ENCODE measurements at regions not wholly inside any gene's neighbourhood (a gene's known extent, or its start where the extent isn't known, plus 50 kb on each side); places are given as distances from the start of the nearest gene placed in this dataset.
A peak's percentile ranks its signal among the peaks of the same experiment; 100 is the strongest.

GRCh38 chr4:35867057-35867456, 377.3 kb downstream of the ARAP2 start:
- no peaks in the 10 kb centered on the region for H3K36me3 Mint-ChIP-seq
- no peak overlapping the region for H3K27ac Mint-ChIP-seq
- ATAC-seq (no peak), DNase-seq (ENCODE audit: low spot score in 2 of 2) (no peak)
- no peaks in the 10 kb centered on the region for H3K9me3 Mint-ChIP-seq

DNA sequence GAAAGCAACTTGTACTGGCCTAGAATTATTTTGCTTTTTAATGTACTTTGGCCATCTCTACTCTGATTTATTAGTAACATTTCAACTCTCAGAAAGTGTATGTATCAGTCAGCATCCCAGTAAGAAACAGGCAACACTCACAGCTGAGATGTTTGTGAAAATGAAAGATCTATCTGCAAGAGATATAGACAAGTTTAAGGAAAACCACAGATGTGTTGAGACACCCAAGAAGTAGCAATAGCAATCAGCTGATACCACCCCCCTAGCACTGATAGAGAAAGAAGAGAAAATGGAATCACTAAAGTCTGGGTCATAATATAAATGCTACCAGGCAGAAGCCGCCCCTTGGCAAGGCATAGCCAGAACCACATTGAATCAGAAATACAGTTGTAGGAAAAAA, 372.0 kb downstream of the ARAP2 start:
- Mint-ChIP-seq H3K9me3 (peaks cover 0 to 4% of the 10 kb centered on the region in 2 donors), H3K27ac (no peak overlapping the region), H3K36me3 (no peaks in the 10 kb centered on the region)
- no peak for ATAC-seq
- no peak for DNase-seq (ENCODE audit: low spot score in 2 of 2)

GRCh38 chr4:35879479-35879878, 364.8 kb downstream of the ARAP2 start:
- H3K9me3 Mint-ChIP-seq, result no peaks in the 10 kb centered on the region
- ATAC-seq (no peak), DNase-seq (ENCODE audit: low spot score in 2 of 2) (no peak)
- H3K36me3 Mint-ChIP-seq, result no peaks in the 10 kb centered on the region
- H3K27ac Mint-ChIP-seq, result no peak overlapping the region

- Mint-ChIP-seq H3K36me3 (no peaks in the 10 kb centered on the region), H3K9me3 (no peaks in the 10 kb centered on the region), H3K27ac (no peak overlapping the region)
- DNase-seq (ENCODE audit: low spot score in 2 of 2) (no peak), ATAC-seq (no peak)
These were observed 361.2 kb downstream of the ARAP2 start for GRCh38 chr4:35883108-35883507.

DNA sequence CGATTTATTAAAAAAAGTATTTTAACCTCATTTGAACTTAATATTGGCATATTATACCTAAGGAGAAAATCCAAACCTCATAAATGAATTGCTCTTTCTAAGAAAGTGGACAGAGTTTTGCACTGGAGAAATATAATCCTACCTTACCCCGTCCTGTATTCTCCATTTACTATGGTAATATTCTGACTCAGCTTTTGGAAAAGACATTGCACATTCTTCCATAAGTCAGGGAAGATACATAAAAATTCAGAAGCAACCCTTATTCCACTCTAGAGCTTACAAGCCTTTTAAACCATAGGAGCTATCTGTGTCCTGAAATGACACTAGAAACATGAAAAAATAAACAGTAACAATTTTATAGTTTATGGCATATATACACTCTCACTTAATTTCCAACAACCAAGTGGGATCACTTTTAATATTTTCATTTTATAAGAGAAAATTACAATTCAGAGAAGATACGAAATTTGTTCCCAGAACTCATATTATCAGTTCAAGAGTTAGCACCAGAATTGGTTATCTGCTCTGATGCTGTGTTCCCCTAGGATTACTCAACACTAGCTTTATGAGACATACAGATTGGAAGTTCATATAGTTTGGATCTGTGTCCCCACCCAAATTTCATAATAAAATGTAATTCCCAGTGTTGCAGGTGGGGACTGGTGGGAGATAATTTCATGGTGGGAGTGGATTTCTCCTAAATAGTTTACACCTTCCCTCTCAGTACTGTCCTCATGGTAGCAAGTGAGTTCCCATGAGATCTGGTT, 359.4 kb downstream of the ARAP2 start:
- DNase-seq (ENCODE audit: low spot score in 2 of 2) (no peak), ATAC-seq (no peak)
- no peaks in the 10 kb centered on the region for H3K36me3 Mint-ChIP-seq
- H3K27ac Mint-ChIP-seq, result no peak overlapping the region
- H3K9me3 Mint-ChIP-seq, result no peaks in the 10 kb centered on the region

DNA sequence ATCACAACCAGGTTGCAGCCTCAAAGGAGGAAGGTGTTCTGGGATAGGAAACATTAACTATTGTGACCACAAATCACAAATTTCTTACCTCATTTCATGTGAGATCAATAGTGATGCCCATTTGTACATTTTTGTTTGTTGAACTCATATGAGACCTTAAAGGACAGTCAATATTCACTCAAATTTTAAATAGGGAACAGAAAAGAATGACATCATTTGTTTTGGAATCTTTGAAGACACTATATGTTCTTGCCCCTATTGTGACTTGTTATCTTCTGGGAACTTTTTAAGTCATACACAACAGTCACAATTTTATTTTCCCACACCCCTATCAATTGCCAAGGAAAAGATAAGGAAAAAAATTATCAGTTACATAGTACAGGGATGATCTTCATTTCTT, 346.5 kb downstream of the ARAP2 start:
- H3K36me3 Mint-ChIP-seq, result peaks cover 0 to 4% of the 10 kb centered on the region in 2 donors
- no peak for DNase-seq (ENCODE audit: low spot score in 2 of 2)
- no peak for ATAC-seq
- no peak overlapping the region for H3K27ac Mint-ChIP-seq
- no peaks in the 10 kb centered on the region for H3K9me3 Mint-ChIP-seq

DNA sequence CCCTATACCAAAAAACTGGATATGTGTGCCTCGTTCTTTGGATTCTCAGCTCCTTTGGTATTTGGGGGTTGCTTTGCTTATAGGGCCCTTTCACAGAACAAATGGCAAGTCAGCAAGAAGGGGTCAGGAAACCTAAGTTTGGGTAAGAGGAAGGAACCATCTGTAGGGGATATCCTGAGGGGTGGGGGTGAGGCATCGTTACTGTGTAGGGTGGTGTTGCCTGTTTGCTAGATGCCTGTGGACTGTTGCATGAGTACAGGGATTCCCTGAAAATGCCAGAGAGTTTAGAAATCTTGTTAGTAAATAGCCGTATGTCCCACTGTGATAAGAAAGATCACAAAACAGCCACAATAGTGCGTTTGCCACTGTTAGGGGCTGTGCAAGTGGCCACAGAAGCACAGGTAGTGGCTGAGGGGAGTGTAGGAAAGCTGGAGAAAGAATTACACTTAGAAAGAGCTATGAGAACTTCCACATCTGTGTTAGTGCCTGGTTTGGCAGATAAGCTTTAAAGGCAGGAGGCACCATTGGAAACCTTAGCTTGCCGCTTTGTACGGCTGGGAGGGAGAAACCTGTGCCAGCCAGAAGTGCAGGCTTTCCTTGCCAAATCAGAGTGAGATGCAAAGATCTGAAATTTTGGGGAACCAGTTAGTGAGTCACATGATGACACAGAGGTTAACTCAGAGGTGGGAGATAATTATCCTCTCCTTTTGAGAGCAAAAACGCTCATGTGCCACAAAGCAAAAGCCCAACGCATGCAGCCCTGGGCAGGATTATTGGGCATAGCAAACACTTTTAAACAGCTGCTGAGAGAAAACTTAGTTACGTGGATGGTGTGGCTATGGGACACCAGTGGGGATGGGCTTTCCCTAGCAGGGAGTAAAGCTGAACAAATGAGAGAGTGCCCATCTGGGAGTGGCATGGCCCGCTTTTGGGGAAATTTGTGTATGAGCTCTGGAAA, 343.7 kb downstream of the ARAP2 start:
- ATAC-seq, result no peak
- H3K36me3 Mint-ChIP-seq, result peaks cover 0 to 4% of the 10 kb centered on the region in 2 donors
- no peaks in the 10 kb centered on the region for H3K9me3 Mint-ChIP-seq

DNA sequence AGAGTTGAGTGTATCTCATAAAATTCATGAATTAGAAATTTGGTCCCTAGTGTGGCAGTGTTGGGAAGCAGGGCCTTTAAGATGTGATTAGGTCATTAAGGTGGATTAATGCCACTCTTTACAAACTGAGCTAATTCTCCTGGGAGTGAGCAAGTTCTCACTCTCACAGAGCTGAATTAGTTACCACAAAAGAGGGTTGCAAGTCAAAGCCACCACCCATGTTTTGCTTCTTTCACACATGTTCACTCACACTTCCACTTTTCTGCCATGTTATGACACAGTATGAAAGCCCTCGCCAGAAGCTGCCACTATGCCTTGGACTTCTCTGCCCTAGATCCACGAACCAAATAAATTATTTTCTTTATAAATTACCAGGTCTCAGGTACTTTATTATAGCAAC, 332.1 kb downstream of the ARAP2 start:
- H3K36me3 Mint-ChIP-seq, result no peaks in the 10 kb centered on the region

More for the DNA sequence above, 343.7 kb downstream of the ARAP2 start:
- no peak for DNase-seq (ENCODE audit: low spot score in 2 of 2)
- H3K27ac Mint-ChIP-seq, result no peak overlapping the region

GRCh38 chr4:35918491-35918977, 325.8 kb downstream of the ARAP2 start:
- DNase-seq (ENCODE audit: low spot score in 2 of 2) (no peak), ATAC-seq (no peak)
- Mint-ChIP-seq H3K9me3 (no peaks in the 10 kb centered on the region), H3K36me3 (no peaks in the 10 kb centered on the region), H3K27ac (no peak overlapping the region)

More for the DNA sequence above, 332.1 kb downstream of the ARAP2 start:
- Mint-ChIP-seq H3K9me3 (peaks cover 6 to 7% of the 10 kb centered on the region in 2 donors), H3K27ac (peak overlapping the region in 1 of 2 donors; percentile 5)
- DNase-seq (ENCODE audit: low spot score in 2 of 2), result no peak
- no peak for ATAC-seq

- Mint-ChIP-seq H3K27ac (no peak overlapping the region), H3K36me3 (no peaks in the 10 kb centered on the region), H3K9me3 (no peaks in the 10 kb centered on the region)
- DNase-seq (ENCODE audit: low spot score in 2 of 2) (no peak), ATAC-seq (peak; percentile 54 to 89)
These were observed 318.5 kb downstream of the ARAP2 start for GRCh38 chr4:35925806-35926205.

GRCh38 chr4:35926788-35927187, 317.5 kb downstream of the ARAP2 start:
- H3K9me3 Mint-ChIP-seq, result no peaks in the 10 kb centered on the region
- no peaks in the 10 kb centered on the region for H3K36me3 Mint-ChIP-seq
- H3K27ac Mint-ChIP-seq, result no peak overlapping the region
- DNase-seq (ENCODE audit: low spot score in 2 of 2) (no peak), ATAC-seq (no peak)

DNA sequence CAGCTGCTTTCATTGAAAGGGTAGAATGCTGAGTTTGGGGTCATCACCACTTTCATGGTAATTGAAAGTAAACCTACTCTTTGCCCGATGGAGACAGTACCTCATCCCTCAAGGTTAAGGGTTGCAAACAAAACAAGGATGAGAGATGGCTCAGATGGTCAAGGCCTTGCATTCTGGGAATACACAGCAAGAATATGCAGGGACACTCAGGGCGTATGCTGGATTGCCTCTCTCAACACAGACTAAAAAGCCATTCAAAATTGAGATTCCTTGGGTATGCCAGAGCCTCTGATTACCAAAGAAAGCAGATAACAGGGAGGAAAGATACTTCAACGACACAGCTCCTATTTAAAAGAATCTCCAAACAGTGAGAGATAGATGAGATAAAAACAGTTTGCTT, 310.4 kb downstream of the ARAP2 start:
- no peak for DNase-seq (ENCODE audit: low spot score in 2 of 2)
- H3K36me3 Mint-ChIP-seq, result no peaks in the 10 kb centered on the region
- no peak overlapping the region for H3K27ac Mint-ChIP-seq
- H3K9me3 Mint-ChIP-seq, result no peaks in the 10 kb centered on the region
- no peak for ATAC-seq

GRCh38 chr4:35934320-35934981, 309.9 kb downstream of the ARAP2 start:
- no peak for ATAC-seq
- H3K27ac Mint-ChIP-seq, result no peak overlapping the region
- DNase-seq (ENCODE audit: low spot score in 2 of 2), result no peak
- H3K36me3 Mint-ChIP-seq, result no peaks in the 10 kb centered on the region
- H3K9me3 Mint-ChIP-seq, result no peaks in the 10 kb centered on the region

DNA sequence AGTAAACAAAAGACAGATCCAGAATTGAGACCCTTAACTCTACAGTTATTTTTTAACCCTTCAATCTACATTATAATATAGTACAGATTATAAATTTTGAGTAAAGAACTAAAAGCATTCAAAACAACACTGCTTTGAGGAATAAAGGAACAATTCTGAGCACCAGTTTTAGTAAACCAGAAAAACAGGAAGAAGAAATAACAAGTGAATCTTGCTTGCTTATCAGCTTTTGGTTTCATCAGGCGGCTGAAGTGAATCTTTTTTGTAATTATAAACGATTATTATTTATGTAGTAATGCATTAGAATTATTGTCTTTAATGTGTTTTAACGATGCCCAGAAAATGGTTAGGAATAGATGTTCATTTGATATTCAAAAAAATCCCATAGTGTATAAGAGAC, 305.4 kb downstream of the ARAP2 start:
- Mint-ChIP-seq H3K27ac (no peak overlapping the region), H3K9me3 (no peaks in the 10 kb centered on the region), H3K36me3 (no peaks in the 10 kb centered on the region)
- DNase-seq (ENCODE audit: low spot score in 2 of 2), result no peak
- ATAC-seq, result no peak

GRCh38 chr4:35939751-35940150, 304.6 kb downstream of the ARAP2 start:
- H3K9me3 Mint-ChIP-seq, result no peaks in the 10 kb centered on the region
- ATAC-seq (no peak), DNase-seq (ENCODE audit: low spot score in 2 of 2) (no peak)
- H3K27ac Mint-ChIP-seq, result no peak overlapping the region
- H3K36me3 Mint-ChIP-seq, result no peaks in the 10 kb centered on the region

DNA sequence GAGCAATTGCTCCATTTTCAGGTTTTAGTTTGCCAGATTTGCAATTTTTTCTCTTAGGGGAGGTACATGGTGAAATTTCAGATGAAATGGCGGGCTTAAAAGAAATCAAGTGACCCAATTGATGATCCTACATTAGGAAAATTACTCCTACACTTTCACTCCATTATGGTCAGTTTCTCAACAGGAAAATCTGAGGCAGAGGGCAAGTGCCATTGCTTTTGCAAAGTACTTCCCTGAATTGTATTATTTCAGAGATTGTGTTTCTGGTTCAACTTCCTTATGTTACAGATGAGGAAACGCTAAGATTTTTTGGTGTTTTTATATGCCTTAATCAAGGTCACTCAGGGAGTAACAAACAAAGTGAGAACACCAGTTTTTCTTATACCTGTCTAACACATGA, 302.2 kb downstream of the ARAP2 start:
- H3K36me3 Mint-ChIP-seq, result no peaks in the 10 kb centered on the region
- no peaks in the 10 kb centered on the region for H3K9me3 Mint-ChIP-seq
- no peak for ATAC-seq
- DNase-seq (ENCODE audit: low spot score in 2 of 2), result no peak
- H3K27ac Mint-ChIP-seq, result no peak overlapping the region

DNA sequence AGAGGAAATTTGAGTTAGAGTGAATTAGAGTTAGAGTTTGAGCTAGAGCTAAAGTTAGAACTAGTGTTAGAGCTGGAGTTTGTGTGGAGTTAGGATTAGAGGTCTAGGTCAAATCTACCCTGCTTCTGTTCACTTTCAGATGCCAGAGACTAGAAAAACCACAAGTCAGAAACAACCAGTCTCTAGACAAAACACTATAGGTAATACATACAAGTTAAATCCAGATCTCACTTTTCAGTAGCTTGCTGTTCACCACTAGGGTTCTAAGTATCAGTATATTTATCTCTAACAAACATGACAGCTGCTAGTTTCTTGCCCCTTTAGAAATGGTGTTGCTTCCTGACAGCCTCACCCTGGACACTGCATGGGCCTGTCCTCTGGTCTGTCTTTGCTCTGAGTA, 300.7 kb downstream of the ARAP2 start:
- ATAC-seq, result no peak
- Mint-ChIP-seq H3K36me3 (no peaks in the 10 kb centered on the region), H3K9me3 (no peaks in the 10 kb centered on the region), H3K27ac (no peak overlapping the region)
- no peak for DNase-seq (ENCODE audit: low spot score in 2 of 2)

All from activated naive CD4-positive, alpha-beta T cell treated with anti-CD3 and anti-CD28 coated beads, Interleukin-2, amount 50 U/mL, for 72 hours (primary cell).